T-cell (primary cell): ENCODE measurements at regions not wholly inside any gene's neighbourhood (a gene's known extent, or its start where the extent isn't known, plus 50 kb on each side); places are given as distances from the start of the nearest gene placed in this dataset.
"Not testable (repeated sequence)": the region's sequence is repeated elsewhere in the genome, so short reads cannot be mapped to it uniquely, and the experiment has no call there.

Experiments used
- ATAC-seq, 4 experiments: fragments of 200-7000 bp in 3 of 4; fragments of 150-1000 bp in 1 of 4; cut with Tn5 transposase; replicated peaks in 1 of 4; 1 replicate in 3 of 4; 2 replicates in 1 of 4; pipeline ENCODE4 v1.10.0; 2021; ENCODE audit warnings: moderate library complexity in 3 of 4, mild to moderate bottlenecking in 2 of 4, moderate number of reproducible peaks in 1 of 4
- CTCF ChIA-PET, 2 donors: fragments of 300-600 bp; sonication (Branson Sonifier 250); formaldehyde crosslinking; loops; one replicate each; lab custom pipeline; 2022; ENCODE audit warnings: antibody characterized with exemption in 2 of 2; lab: Charles Lee
- POLR2A ChIA-PET, 2 donors: fragments of 300-600 bp; sonication (Branson Sonifier 250); formaldehyde crosslinking; loops; one replicate each; lab custom pipeline; 2022; ENCODE audit warnings: antibody characterized with exemption in 2 of 2; lab: Charles Lee
- DNase-seq, 35 experiments: peaks; one replicate each; pipeline versions ENCODE4 v3.0.0 to v3.0.0-alpha.2; 2013 to 2023
- H3K27ac ChIP-seq: one replicate; pipeline ENCODE4 v1.5.1; 2013; ENCODE audit warnings: low read length
- H3K27me3 ChIP-seq, 2 experiments: replicated peaks in 1 of 2; 1 replicate in 1 of 2; 2 replicates in 1 of 2; pipeline versions ENCODE4 v1.6.1 to v1.7.0; 2013; ENCODE audit warnings: low read length in 1 of 2, mixed read lengths in 1 of 2; ENCODE audit not compliant: control insufficient read depth in 2 of 2, insufficient read depth in 2 of 2; ENCODE audit errors: extremely low read depth in 1 of 2
- H3K36me3 ChIP-seq, 2 donors: 1 replicate in 1 of 2; 2 replicates in 1 of 2; pipeline versions ENCODE4 v1.6.1 to v1.7.0; 2013; ENCODE audit warnings: low read length in 1 of 2; ENCODE audit not compliant: control insufficient read depth in 2 of 2, insufficient read depth in 1 of 2; ENCODE audit errors: extremely low read depth in 1 of 2
- H3K4me1 ChIP-seq, 2 experiments: 1 replicate in 1 of 2; 2 replicates in 1 of 2; pipeline versions ENCODE4 v1.6.1 to v1.7.0; 2013; ENCODE audit warnings: low read length in 2 of 2, mixed read lengths in 1 of 2; ENCODE audit not compliant: insufficient read depth in 2 of 2, control insufficient read depth in 1 of 2; ENCODE audit errors: extremely low read depth in 1 of 2
- H3K4me3 ChIP-seq, 2 donors: 1 replicate in 1 of 2; 2 replicates in 1 of 2; pipeline versions ENCODE4 v1.5.1 to v1.7.0; 2013; ENCODE audit warnings: mild to moderate bottlenecking in 2 of 2, low read length in 1 of 2, moderate library complexity in 1 of 2; ENCODE audit not compliant: control insufficient read depth in 1 of 2; ENCODE audit errors: extremely low read depth in 1 of 2
- H3K9me3 ChIP-seq: 2 replicates; pipeline ENCODE4 v1.7.0; 2013
- H3K27ac Mint-ChIP-seq, 2 donors: one replicate each; pipeline ENCODE4 v1.8.0; 2020 to 2021; ENCODE audit warnings: mild to moderate bottlenecking in 2 of 2, mixed read lengths in 2 of 2
- H3K27me3 Mint-ChIP-seq, 2 donors: one replicate each; pipeline ENCODE4 v1.8.0; 2021 to 2022; ENCODE audit warnings: mixed read lengths in 2 of 2
- H3K36me3 Mint-ChIP-seq: one replicate; pipeline ENCODE4 v1.8.0; 2021; ENCODE audit warnings: mixed read lengths
- H3K4me1 Mint-ChIP-seq, 3 donors: one replicate each; pipeline ENCODE4 v1.8.0; 2020 to 2022; ENCODE audit warnings: mixed read lengths in 3 of 3, mild to moderate bottlenecking in 1 of 3
- H3K4me3 Mint-ChIP-seq, 3 donors: one replicate each; pipeline ENCODE4 v1.8.0; 2020 to 2022; ENCODE audit warnings: mild to moderate bottlenecking in 3 of 3, mixed read lengths in 3 of 3, moderate library complexity in 3 of 3
- H3K9me3 Mint-ChIP-seq, 3 donors: one replicate each; pipeline ENCODE4 v1.8.0; 2020 to 2022; ENCODE audit warnings: mixed read lengths in 3 of 3
- WGBS: methylation state at CpG from one replicate; pipeline ENCODE4 v1.1.5; 2013; ENCODE audit warnings: missing lambda C conversion rate; ENCODE audit not compliant: insufficient coverage; 5-methylcytosine and 5-hydroxymethylcytosine counted together

DNA sequence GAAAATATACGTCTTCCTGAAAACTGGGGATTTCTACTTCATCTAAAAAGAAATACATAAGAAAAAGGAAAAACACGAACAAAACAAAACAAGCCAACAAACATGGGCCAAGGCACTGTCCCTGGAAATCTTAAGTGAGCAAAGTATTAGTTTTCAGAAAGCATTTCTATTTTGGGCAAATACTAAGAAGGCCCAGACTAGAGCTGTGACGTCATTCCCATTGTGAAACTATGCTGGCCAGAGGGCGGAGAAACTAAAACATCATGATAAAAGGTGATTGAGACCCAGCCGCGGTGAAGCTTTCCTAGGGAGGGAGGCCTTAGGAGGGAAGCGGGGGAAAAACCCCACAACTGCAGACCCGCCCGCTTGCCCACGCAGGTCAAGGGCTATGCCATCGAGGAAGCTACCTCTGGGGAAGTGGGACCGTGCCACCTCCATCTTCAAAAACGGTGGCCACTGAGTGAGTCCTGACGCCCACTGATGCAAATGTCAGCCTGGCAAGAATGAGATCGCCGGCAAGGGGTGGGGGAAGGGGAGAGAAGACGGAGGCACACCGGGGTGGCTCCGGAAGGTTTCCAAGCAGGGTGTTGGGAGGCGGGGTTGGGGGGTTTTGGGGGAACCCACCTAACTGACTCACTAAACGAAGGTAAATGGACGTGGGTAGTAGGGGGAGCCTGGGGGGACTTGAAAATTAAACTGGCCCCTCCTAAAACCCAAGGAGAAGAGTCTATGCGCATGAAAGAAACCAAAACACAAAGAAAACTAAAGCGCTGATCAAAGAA lies 1504.6 kb upstream of the DEFB115 start:
- CTCF ChIA-PET, DNase-seq, H3K9me3 ChIP-seq, H3K36me3 Mint-ChIP-seq, POLR2A ChIA-PET, H3K27me3 Mint-ChIP-seq, H3K4me1 ChIP-seq, ATAC-seq, H3K27ac ChIP-seq, H3K27me3 ChIP-seq, H3K36me3 ChIP-seq, H3K4me3 ChIP-seq: not testable (repeated sequence)
- WGBS, result 56% methylated on average over 5 of the region's 24 CpGs
- peaks cover 16 to 45% (median 44%) of the 10 kb centered on the region in 3 donors for H3K9me3 Mint-ChIP-seq
- H3K4me1 Mint-ChIP-seq, result peaks cover 0 to 17% (median 0%) of the 10 kb centered on the region in 3 donors
- H3K27ac Mint-ChIP-seq, result peak overlapping the region in 1 of 2 donors; percentile 76
- H3K4me3 Mint-ChIP-seq, result peak overlapping the region in 1 of 3 donors; percentile 55

- Mint-ChIP-seq H3K27ac (peak overlapping the region in 1 of 2 donors; percentile 76), H3K4me1 (peaks cover 0 to 17% (median 0%) of the 10 kb centered on the region in 3 donors), H3K9me3 (peaks cover 16 to 45% (median 44%) of the 10 kb centered on the region in 3 donors), H3K4me3 (peak overlapping the region in 1 of 3 donors; percentile 55)
- POLR2A ChIA-PET, CTCF ChIA-PET, H3K4me3 ChIP-seq, H3K27me3 ChIP-seq, ATAC-seq, H3K4me1 ChIP-seq, H3K9me3 ChIP-seq, H3K27ac ChIP-seq, H3K36me3 ChIP-seq, H3K27me3 Mint-ChIP-seq, H3K36me3 Mint-ChIP-seq: not testable (repeated sequence)
- WGBS, result 52% methylated on average over 4 of the region's 15 CpGs
- DNase-seq, result peak in 9 of 35 experiments; percentile 16 to 40 (median 25)
These were observed 1504.1 kb upstream of the DEFB115 start for GRCh38 chr20:29753426-29753746.

GRCh38 chr20:29753879-29754278 lies 1503.6 kb upstream of the DEFB115 start:
- H3K9me3 Mint-ChIP-seq, result peaks cover 16 to 45% (median 44%) of the 10 kb centered on the region in 3 donors
- H3K27me3 ChIP-seq, H3K36me3 ChIP-seq, POLR2A ChIA-PET, CTCF ChIA-PET, ATAC-seq, H3K27ac Mint-ChIP-seq, H3K9me3 ChIP-seq, H3K4me3 ChIP-seq, H3K27me3 Mint-ChIP-seq, H3K4me3 Mint-ChIP-seq, H3K36me3 Mint-ChIP-seq, H3K4me1 ChIP-seq, H3K27ac ChIP-seq, DNase-seq: not testable (repeated sequence)
- WGBS, result 80% methylated on average over 10 of the region's 19 CpGs
- H3K4me1 Mint-ChIP-seq, result peaks cover 0 to 17% (median 0%) of the 10 kb centered on the region in 3 donors

- ATAC-seq, H3K4me3 ChIP-seq, H3K27ac Mint-ChIP-seq, POLR2A ChIA-PET, H3K9me3 ChIP-seq, H3K27me3 ChIP-seq, H3K4me3 Mint-ChIP-seq, DNase-seq, H3K27ac ChIP-seq, H3K36me3 ChIP-seq, H3K4me1 ChIP-seq, H3K36me3 Mint-ChIP-seq, H3K27me3 Mint-ChIP-seq: not testable (repeated sequence)
- H3K4me1 Mint-ChIP-seq, result peaks cover 0 to 17% (median 0%) of the 10 kb centered on the region in 3 donors
- no CpG with 5 or more reads among the region's 4 CpGs for whole genome bisulfite sequencing
- CTCF ChIA-PET, result interaction anchor here in 1 of 2 donors (0.6 kb wide), 1 partner anchor 621 kb away, joined by 6 read pairs; no protein-coding TSS in a partner anchor
- peaks cover 13 to 47% (median 39%) of the 10 kb centered on the region in 3 donors for H3K9me3 Mint-ChIP-seq
These were observed 1501.5 kb upstream of the DEFB115 start for GRCh38 chr20:29755854-29756498.

DNA sequence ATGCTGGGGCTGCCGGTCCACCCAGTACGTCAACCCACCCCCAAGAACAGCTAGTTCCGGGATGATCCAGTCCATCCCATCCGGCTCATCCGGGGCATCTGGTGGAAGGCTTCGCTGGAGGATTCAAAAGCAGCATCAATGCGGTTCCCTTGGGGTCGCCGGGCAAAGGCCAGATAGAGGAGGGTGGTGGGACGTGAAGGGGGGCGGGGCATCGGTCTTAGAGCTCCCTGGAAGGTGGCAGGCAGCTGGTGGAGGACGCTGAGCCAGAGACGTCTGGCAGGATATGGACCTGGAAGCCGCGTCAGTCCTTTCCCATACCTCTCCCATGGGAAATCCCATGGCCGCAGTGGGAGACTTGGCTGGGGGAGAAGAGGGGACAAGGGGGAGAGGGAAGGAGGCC lies 1500.8 kb upstream of the DEFB115 start:
- Mint-ChIP-seq H3K27ac (no peak overlapping the region), H3K4me1 (peaks cover 0 to 17% (median 0%) of the 10 kb centered on the region in 3 donors), H3K4me3 (no peak overlapping the region), H3K9me3 (peaks cover 12 to 44% (median 32%) of the 10 kb centered on the region in 3 donors), H3K27me3 (peaks cover 0 to 5% of the 10 kb centered on the region in 2 donors), H3K36me3 (no peaks in the 10 kb centered on the region)
- CTCF ChIA-PET, result interaction anchor here in 1 of 2 donors (0.6 kb wide), 1 partner anchor 620 kb away, joined by 6 read pairs; no protein-coding TSS in a partner anchor
- POLR2A ChIA-PET, result no interaction called here
- 100% methylated on average over 3 of the region's 17 CpGs for WGBS
- no peaks in the 10 kb centered on the region for H3K27me3 ChIP-seq
- DNase-seq (no peak), ATAC-seq (no peak)
- no peaks in the 10 kb centered on the region for H3K4me1 ChIP-seq
- H3K36me3 ChIP-seq, result no peaks in the 10 kb centered on the region
- no peak overlapping the region for H3K4me3 ChIP-seq
- no peaks in the 10 kb centered on the region for H3K9me3 ChIP-seq
- H3K27ac ChIP-seq, result no peak overlapping the region

DNA sequence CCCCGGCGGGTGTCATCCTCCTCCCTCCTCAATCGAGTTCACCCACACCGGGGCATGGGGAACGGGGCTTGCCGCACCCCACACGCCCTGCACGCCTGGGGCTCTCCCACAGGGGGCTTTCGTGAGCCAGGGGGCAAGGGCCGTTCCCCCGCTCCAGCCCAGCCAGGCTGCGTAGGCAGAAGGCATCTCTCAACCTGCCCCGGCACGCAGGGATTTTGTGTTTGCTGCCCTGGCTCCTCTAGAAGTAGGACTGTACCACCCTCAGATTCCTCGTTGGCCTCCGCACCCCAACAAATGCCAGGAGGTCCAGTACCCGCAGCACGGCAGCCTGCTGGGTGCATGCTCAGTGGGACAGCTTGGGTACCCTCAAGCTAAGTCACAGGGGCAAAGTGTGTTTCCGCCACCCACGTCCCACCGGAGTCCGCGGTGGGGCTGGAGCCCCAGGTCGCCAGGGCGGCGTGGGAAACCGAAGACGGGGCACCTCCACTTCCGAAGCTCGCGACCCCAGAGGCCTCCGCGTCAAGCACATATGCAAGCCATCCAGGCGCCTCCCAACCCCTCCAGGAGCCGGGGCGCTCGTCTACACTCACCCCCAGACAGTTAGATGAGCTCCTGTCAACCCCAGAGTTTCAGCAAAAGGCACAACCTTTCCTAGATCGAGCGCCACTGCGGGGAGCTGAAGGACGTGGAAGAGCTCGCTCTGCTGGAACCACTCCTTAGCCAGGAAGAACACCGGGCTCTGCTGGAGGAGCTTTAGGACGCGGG lies 1495.7 kb upstream of the DEFB115 start:
- H3K36me3 ChIP-seq, H3K4me1 ChIP-seq, H3K27ac Mint-ChIP-seq, ATAC-seq, H3K27me3 Mint-ChIP-seq, H3K4me3 Mint-ChIP-seq, H3K27ac ChIP-seq, H3K9me3 ChIP-seq, POLR2A ChIA-PET, H3K27me3 ChIP-seq, H3K36me3 Mint-ChIP-seq, H3K4me1 Mint-ChIP-seq, DNase-seq, H3K4me3 ChIP-seq, CTCF ChIA-PET: not testable (repeated sequence)
- WGBS, result 64% methylated on average over 19 of the region's 45 CpGs
- peaks cover 3 to 23% (median 12%) of the 10 kb centered on the region in 3 donors for H3K9me3 Mint-ChIP-seq
